ENCODE measurements at regions not wholly inside any gene's neighbourhood (a gene's known extent, or its start where the extent isn't known, plus 50 kb on each side); places are given as distances from the start of the nearest gene placed in this dataset.

GRCh38 chr5:111013011-111013410 is 58.5 kb upstream of the TSLP start:
- 79 to 95% methylated on average over 1 of the region's 1 CpG for WGBS, 2 donors
- no peak overlapping the region for H3K9ac ChIP-seq (ENCODE audit: insufficient read depth in 1 of 2, low read length in 2 of 2)
- DNase-seq (no peak), ATAC-seq (ENCODE audit: insufficient read depth, low FRiP score) (no peak)
- H3K4me1 ChIP-seq (ENCODE audit: control insufficient read depth in 5 of 5, insufficient read depth in 5 of 5, low read length in 5 of 5): no peaks in the 10 kb centered on the region
- H3K36me3 ChIP-seq (ENCODE audit: control insufficient read depth in 4 of 4, insufficient read depth in 4 of 4, low read length in 4 of 4): no peaks in the 10 kb centered on the region
- no peaks in the 10 kb centered on the region for H3K9me3 ChIP-seq (ENCODE audit: control insufficient read depth in 4 of 4, insufficient read depth in 3 of 4, low read length in 3 of 4)
- TF ChIP-seq CTCF (IDR thresholded peaks at IDR 0.05; ENCODE audit: control extremely low read depth, extremely low read depth): no peak
- H3K4me3 ChIP-seq: no peak overlapping the region
- no peaks in the 10 kb centered on the region for H3K27me3 ChIP-seq (ENCODE audit: control insufficient read depth in 3 of 3, insufficient read depth in 3 of 3, low read length in 2 of 3)
- no peak overlapping the region for H3K27ac ChIP-seq (ENCODE audit: low read depth in 1 of 2, low read length in 1 of 2)

GRCh38 chr5:111016801-111017200 is 54.7 kb upstream of the TSLP start:
- H3K9ac ChIP-seq (ENCODE audit: insufficient read depth in 1 of 2, low read length in 2 of 2): no peak overlapping the region
- H3K4me3 ChIP-seq: no peak overlapping the region
- WGBS, 2 donors: 41 to 70% methylated on average over 3 of the region's 3 CpGs
- H3K36me3 ChIP-seq (ENCODE audit: control insufficient read depth in 4 of 4, insufficient read depth in 4 of 4, low read length in 4 of 4): no peaks in the 10 kb centered on the region
- H3K9me3 ChIP-seq (ENCODE audit: control insufficient read depth in 4 of 4, insufficient read depth in 3 of 4, low read length in 3 of 4): no peaks in the 10 kb centered on the region
- DNase-seq (peak in 2 of 3 donors; percentile 5 to 23), ATAC-seq (ENCODE audit: insufficient read depth, low FRiP score) (no peak)
- no peak for TF ChIP-seq CTCF (IDR thresholded peaks at IDR 0.05; ENCODE audit: control extremely low read depth, extremely low read depth)
- no peak overlapping the region for H3K27ac ChIP-seq (ENCODE audit: low read depth in 1 of 2, low read length in 1 of 2)
- no peaks in the 10 kb centered on the region for H3K27me3 ChIP-seq (ENCODE audit: control insufficient read depth in 3 of 3, insufficient read depth in 3 of 3, low read length in 2 of 3)
- no peaks in the 10 kb centered on the region for H3K4me1 ChIP-seq (ENCODE audit: control insufficient read depth in 5 of 5, insufficient read depth in 5 of 5, low read length in 5 of 5)

- Histone ChIP-seq H3K9me3 (ENCODE audit: control insufficient read depth in 4 of 4, insufficient read depth in 3 of 4, low read length in 3 of 4) (no peaks in the 10 kb centered on the region), H3K4me3 (no peak overlapping the region), H3K36me3 (ENCODE audit: control insufficient read depth in 4 of 4, insufficient read depth in 4 of 4, low read length in 4 of 4) (no peaks in the 10 kb centered on the region), H3K9ac (ENCODE audit: insufficient read depth in 1 of 2, low read length in 2 of 2) (no peak overlapping the region), H3K27ac (ENCODE audit: low read depth in 1 of 2, low read length in 1 of 2) (no peak overlapping the region), H3K27me3 (ENCODE audit: control insufficient read depth in 3 of 3, insufficient read depth in 3 of 3, low read length in 2 of 3) (no peaks in the 10 kb centered on the region), H3K4me1 (ENCODE audit: control insufficient read depth in 5 of 5, insufficient read depth in 5 of 5, low read length in 5 of 5) (no peaks in the 10 kb centered on the region)
- 97 to 100% methylated on average over 1 of the region's 1 CpG for WGBS, 2 donors
- ATAC-seq (ENCODE audit: insufficient read depth, low FRiP score): no peak
- no peak for DNase-seq
- no peak for TF ChIP-seq CTCF (IDR thresholded peaks at IDR 0.05; ENCODE audit: control extremely low read depth, extremely low read depth)
Measured at GRCh38 chr5:111017731-111018130, 53.8 kb upstream of the TSLP start.
